ENCODE measurements at regions not wholly inside any gene's neighbourhood (a gene's known extent, or its start where the extent isn't known, plus 50 kb on each side); places are given as distances from the start of the nearest gene placed in this dataset.

DNA sequence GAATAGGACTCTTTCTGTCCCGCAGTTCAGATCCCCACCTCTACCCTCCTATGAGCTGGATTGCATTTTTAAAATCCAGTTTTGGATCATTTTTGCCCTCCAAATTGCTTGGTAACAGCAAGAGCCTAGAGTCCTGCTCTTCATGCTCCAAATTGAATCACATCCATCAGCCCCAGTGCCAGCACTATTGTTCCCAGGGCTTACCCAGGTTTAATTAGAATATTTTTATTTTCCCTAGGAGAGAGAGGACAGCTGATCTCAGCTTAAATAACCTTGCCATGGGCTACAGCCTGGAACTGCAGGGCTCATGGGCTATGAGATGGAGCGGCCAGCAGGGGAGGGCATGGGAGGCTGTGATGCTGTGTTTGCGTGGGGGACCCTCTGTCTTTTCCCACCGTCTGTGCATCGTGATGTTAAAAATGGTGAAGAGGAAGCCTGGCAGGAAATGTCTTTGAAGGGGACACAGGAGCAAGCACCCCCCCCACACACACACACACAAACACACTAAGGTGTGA lies 59.4 kb upstream of the WSCD2 start:
- POLR2A ChIA-PET: no interaction called here

DNA sequence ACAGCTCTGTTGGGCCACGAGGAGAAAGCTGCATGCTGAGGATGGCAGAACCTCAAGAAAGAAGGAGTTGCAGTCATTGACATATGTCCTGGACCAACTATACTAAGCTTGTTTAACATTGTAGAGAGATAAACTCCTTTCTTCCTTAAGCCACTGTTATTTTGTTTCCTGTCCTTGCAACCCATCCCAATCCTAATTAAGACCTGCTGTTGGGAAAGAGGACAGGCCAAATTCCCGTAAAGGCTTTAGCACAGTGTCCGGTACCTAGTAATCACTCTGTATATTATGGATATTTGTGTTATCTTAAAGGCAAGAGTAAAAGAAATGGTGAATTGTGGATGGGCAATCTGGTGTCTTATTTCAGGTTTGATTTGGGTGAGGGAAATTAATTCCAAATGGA lies 53.5 kb upstream of the WSCD2 start:
- no peaks in the 10 kb centered on the region for H3K27me3 ChIP-seq (ENCODE audit: insufficient read depth)
- CTCF ChIA-PET: interaction anchor here (0.7 to 1.5 kb wide), 5 partner anchors 12 to 381 kb away, joined by 3 to 6 read pairs (median 3); no protein-coding TSS in a partner anchor
- no peak overlapping the region for H3K4me2 ChIP-seq
- TF ChIP-seq, protein P1, sequence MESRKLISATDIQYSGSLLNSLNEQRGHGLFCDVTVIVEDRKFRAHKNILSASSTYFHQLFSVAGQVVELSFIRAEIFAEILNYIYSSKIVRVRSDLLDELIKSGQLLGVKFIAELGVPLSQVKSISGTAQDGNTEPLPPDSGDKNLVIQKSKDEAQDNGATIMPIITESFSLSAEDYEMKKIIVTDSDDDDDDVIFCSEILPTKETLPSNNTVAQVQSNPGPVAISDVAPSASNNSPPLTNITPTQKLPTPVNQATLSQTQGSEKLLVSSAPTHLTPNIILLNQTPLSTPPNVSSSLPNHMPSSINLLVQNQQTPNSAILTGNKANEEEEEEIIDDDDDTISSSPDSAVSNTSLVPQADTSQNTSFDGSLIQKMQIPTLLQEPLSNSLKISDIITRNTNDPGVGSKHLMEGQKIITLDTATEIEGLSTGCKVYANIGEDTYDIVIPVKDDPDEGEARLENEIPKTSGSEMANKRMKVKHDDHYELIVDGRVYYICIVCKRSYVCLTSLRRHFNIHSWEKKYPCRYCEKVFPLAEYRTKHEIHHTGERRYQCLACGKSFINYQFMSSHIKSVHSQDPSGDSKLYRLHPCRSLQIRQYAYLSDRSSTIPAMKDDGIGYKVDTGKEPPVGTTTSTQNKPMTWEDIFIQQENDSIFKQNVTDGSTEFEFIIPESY (IDR thresholded peaks at IDR 0.05; ENCODE audit: borderline replicate concordance, low read depth): no peak
- TF ChIP-seq FOSL2 (IDR thresholded peaks at IDR 0.05; ENCODE audit: borderline replicate concordance, low read depth) (no peak), EP300 (IDR thresholded peaks at IDR 0.05; ENCODE audit: borderline replicate concordance in 1 of 2, low read depth in 1 of 2, low read length in 1 of 2) (no peak)
- no peak overlapping the region for H3K4me3 ChIP-seq (ENCODE audit: low read depth in 2 of 2, low read length in 1 of 2)
- H3K79me2 ChIP-seq (ENCODE audit: insufficient read depth): no peaks in the 10 kb centered on the region
- POLR2A ChIA-PET: no interaction called here
- DNase-seq: no peak
- no peaks in the 10 kb centered on the region for H3F3A ChIP-seq (replicated peaks; ENCODE audit: insufficient read depth)
- no peak overlapping the region for H2AFZ ChIP-seq (ENCODE audit: low read depth)
- H3K36me3 ChIP-seq (replicated peaks in 1 of 2; ENCODE audit: control insufficient read depth in 1 of 2, insufficient read depth in 2 of 2, low read length in 1 of 2): no peaks in the 10 kb centered on the region
- no peaks in the 10 kb centered on the region for H3K9me3 ChIP-seq
- no peaks in the 10 kb centered on the region for H3K9me2 ChIP-seq
- no peak overlapping the region for H3K27ac ChIP-seq (ENCODE audit: low read depth in 2 of 2, low read length in 1 of 2)
- no peaks in the 10 kb centered on the region for H4K20me1 ChIP-seq (ENCODE audit: insufficient read depth)
- no peak overlapping the region for H3K9ac ChIP-seq
- no peaks in the 10 kb centered on the region; a peak in 1 of 4 replicates for H3K4me1 ChIP-seq (ENCODE audit: control insufficient read depth in 1 of 2, insufficient read depth in 2 of 2, low read depth in 1 of 2, low read length in 1 of 2)
- WGBS (ENCODE audit: low lambda C conversion rate): 23% methylated on average over 3 of the region's 3 CpGs

More for the DNA sequence above, 59.4 kb upstream of the WSCD2 start:
- 46% methylated on average over 5 of the region's 5 CpGs for WGBS (ENCODE audit: low lambda C conversion rate)
- H3K9me3 ChIP-seq: no peaks in the 10 kb centered on the region
- H3K4me2 ChIP-seq: no peak overlapping the region
- H3K27ac ChIP-seq (ENCODE audit: low read depth in 2 of 2, low read length in 1 of 2): no peak overlapping the region
- no peaks in the 10 kb centered on the region for H3K36me3 ChIP-seq (replicated peaks in 1 of 2; ENCODE audit: control insufficient read depth in 1 of 2, insufficient read depth in 2 of 2, low read length in 1 of 2)
- no peaks in the 10 kb centered on the region for H4K20me1 ChIP-seq (ENCODE audit: insufficient read depth)
- DNase-seq: no peak
- no peak overlapping the region for H2AFZ ChIP-seq (ENCODE audit: low read depth)
- no peaks in the 10 kb centered on the region for H3K79me2 ChIP-seq (ENCODE audit: insufficient read depth)
- H3K4me1 ChIP-seq (ENCODE audit: control insufficient read depth in 1 of 2, insufficient read depth in 2 of 2, low read depth in 1 of 2, low read length in 1 of 2): no peaks in the 10 kb centered on the region; a peak in 1 of 4 replicates
- CTCF ChIA-PET: interaction anchor here (1.4 kb wide), 1 partner anchor 26 kb away, joined by 3 read pairs; no protein-coding TSS in a partner anchor
- H3K27me3 ChIP-seq (ENCODE audit: insufficient read depth): no peaks in the 10 kb centered on the region
- H3K9ac ChIP-seq: no peak overlapping the region
- no peaks in the 10 kb centered on the region for H3F3A ChIP-seq (replicated peaks; ENCODE audit: insufficient read depth)
- H3K4me3 ChIP-seq (ENCODE audit: low read depth in 2 of 2, low read length in 1 of 2): no peak overlapping the region
- TF ChIP-seq, protein P2, sequence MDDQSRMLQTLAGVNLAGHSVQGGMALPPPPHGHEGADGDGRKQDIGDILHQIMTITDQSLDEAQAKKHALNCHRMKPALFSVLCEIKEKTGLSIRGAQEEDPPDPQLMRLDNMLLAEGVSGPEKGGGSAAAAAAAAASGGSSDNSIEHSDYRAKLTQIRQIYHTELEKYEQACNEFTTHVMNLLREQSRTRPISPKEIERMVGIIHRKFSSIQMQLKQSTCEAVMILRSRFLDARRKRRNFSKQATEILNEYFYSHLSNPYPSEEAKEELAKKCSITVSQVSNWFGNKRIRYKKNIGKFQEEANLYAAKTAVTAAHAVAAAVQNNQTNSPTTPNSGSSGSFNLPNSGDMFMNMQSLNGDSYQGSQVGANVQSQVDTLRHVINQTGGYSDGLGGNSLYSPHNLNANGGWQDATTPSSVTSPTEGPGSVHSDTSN (IDR thresholded peaks at IDR 0.05): no peak
- TF ChIP-seq, protein P3, sequence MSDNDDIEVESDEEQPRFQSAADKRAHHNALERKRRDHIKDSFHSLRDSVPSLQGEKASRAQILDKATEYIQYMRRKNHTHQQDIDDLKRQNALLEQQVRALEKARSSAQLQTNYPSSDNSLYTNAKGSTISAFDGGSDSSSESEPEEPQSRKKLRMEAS (IDR thresholded peaks at IDR 0.05; ENCODE audit: low read depth): no peak
- TF ChIP-seq MEF2A (IDR thresholded peaks at IDR 0.05; ENCODE audit: borderline replicate concordance, low read depth): no peak
- TF ChIP-seq, protein P4, sequence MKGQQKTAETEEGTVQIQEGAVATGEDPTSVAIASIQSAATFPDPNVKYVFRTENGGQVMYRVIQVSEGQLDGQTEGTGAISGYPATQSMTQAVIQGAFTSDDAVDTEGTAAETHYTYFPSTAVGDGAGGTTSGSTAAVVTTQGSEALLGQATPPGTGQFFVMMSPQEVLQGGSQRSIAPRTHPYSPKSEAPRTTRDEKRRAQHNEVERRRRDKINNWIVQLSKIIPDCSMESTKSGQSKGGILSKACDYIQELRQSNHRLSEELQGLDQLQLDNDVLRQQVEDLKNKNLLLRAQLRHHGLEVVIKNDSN (IDR thresholded peaks at IDR 0.05; ENCODE audit: borderline replicate concordance, low read depth): no peak
- no peak for TF ChIP-seq FOXJ3 (CRISPR knock-in tag; IDR thresholded peaks at IDR 0.05)
- TF ChIP-seq RXRA (IDR thresholded peaks at IDR 0.05; ENCODE audit: borderline replicate concordance, low read depth): no peak
- TF ChIP-seq SIN3A (IDR thresholded peaks at IDR 0.05; ENCODE audit: borderline replicate concordance, low read depth, low read length): no peak
- TF ChIP-seq JUND (IDR thresholded peaks at IDR 0.05): no peak
- no peak for TF ChIP-seq RFX5 (IDR thresholded peaks at IDR 0.05; ENCODE audit: low read length)
- H3K9me2 ChIP-seq: no peaks in the 10 kb centered on the region

Measured in SK-N-SH (cell line).